IPS DF 6.9 (cell line): ENCODE measurements at regions not wholly inside any gene's neighbourhood (a gene's known extent, or its start where the extent isn't known, plus 50 kb on each side); places are given as distances from the start of the nearest gene placed in this dataset.

ENCODE experiments used
- DNase-seq: peaks from one replicate; pipeline ENCODE4 v3.0.0-alpha.2; 2013; ENCODE audit warnings: low read depth, low spot score
- H3K27ac ChIP-seq: one replicate; pipeline ENCODE4 v1.5.1; 2013; ENCODE audit warnings: low read length, control low read depth
- H3K27me3 ChIP-seq: 2 replicates; pipeline ENCODE4 v1.6.1; 2013; ENCODE audit warnings: mild to moderate bottlenecking, low read length; ENCODE audit not compliant: control insufficient read depth, insufficient read depth
- H3K36me3 ChIP-seq: 2 replicates; pipeline ENCODE4 v1.6.1; 2013; ENCODE audit warnings: low read length; ENCODE audit not compliant: control insufficient read depth, insufficient read depth
- H3K4me1 ChIP-seq: 2 replicates; pipeline ENCODE4 v1.6.1; 2013; ENCODE audit warnings: low read length; ENCODE audit not compliant: control insufficient read depth, insufficient read depth
- H3K4me3 ChIP-seq: 2 replicates; pipeline ENCODE4 v1.5.1; 2013; ENCODE audit warnings: mild to moderate bottlenecking, low read length
- H3K9me3 ChIP-seq: 2 replicates; pipeline ENCODE4 v1.6.1; 2013; ENCODE audit warnings: low read length, inconsistent platforms; ENCODE audit not compliant: control insufficient read depth, insufficient read depth
- WGBS: extraction: QIAGEN DNeasy Blood & Tissue Kit; methylation state at CpG from one replicate; pipeline ENCODE4 v1.1.7; 2013; ENCODE audit warnings: mixed read lengths, missing lambda C conversion rate; ENCODE audit not compliant: insufficient read length, insufficient coverage; 5-methylcytosine and 5-hydroxymethylcytosine counted together

GRCh38 chr18:47728921-47729320 lies 201.5 kb downstream of the SMAD2 start:
- H3K27ac ChIP-seq, result no peak overlapping the region
- WGBS, result no CpG with 5 or more reads among the region's 2 CpGs
- H3K9me3 ChIP-seq, result no peaks in the 10 kb centered on the region
- no peak for DNase-seq
- H3K36me3 ChIP-seq, result no peaks in the 10 kb centered on the region
- H3K27me3 ChIP-seq, result no peaks in the 10 kb centered on the region
- H3K4me3 ChIP-seq, result no peak overlapping the region
- H3K4me1 ChIP-seq, result no peaks in the 10 kb centered on the region

- H3K36me3 ChIP-seq, result no peaks in the 10 kb centered on the region
- H3K4me3 ChIP-seq, result no peak overlapping the region
- WGBS, result no CpG with 5 or more reads among the region's 5 CpGs
- no peaks in the 10 kb centered on the region for H3K9me3 ChIP-seq
- DNase-seq, result no peak
- H3K27me3 ChIP-seq, result no peaks in the 10 kb centered on the region
- H3K4me1 ChIP-seq, result no peaks in the 10 kb centered on the region
- no peak overlapping the region for H3K27ac ChIP-seq
Measured at GRCh38 chr18:47727409-47727808, 203.1 kb downstream of the SMAD2 start.

- no peak overlapping the region for H3K27ac ChIP-seq
- no peaks in the 10 kb centered on the region for H3K9me3 ChIP-seq
- no peaks in the 10 kb centered on the region for H3K36me3 ChIP-seq
- WGBS, result no CpG with 5 or more reads among the region's 1 CpG
- H3K4me3 ChIP-seq, result no peak overlapping the region
- no peaks in the 10 kb centered on the region for H3K4me1 ChIP-seq
- no peak for DNase-seq
- no peaks in the 10 kb centered on the region for H3K27me3 ChIP-seq
Measured at GRCh38 chr18:47726550-47726949, 203.9 kb downstream of the SMAD2 start.

GRCh38 chr18:47725656-47726055 lies 204.8 kb downstream of the SMAD2 start:
- no CpG with 5 or more reads among the region's 3 CpGs for WGBS

GRCh38 chr18:47724186-47724975 lies 206.1 kb downstream of the SMAD2 start:
- Histone ChIP-seq H3K4me1 (no peaks in the 10 kb centered on the region), H3K9me3 (no peaks in the 10 kb centered on the region), H3K4me3 (no peak overlapping the region), H3K36me3 (no peaks in the 10 kb centered on the region), H3K27me3 (no peaks in the 10 kb centered on the region), H3K27ac (no peak overlapping the region)
- no CpG with 5 or more reads among the region's 9 CpGs for WGBS
- DNase-seq, result no peak

More at GRCh38 chr18:47725656-47726055, 204.8 kb downstream of the SMAD2 start:
- no peaks in the 10 kb centered on the region for H3K4me1 ChIP-seq
- H3K27ac ChIP-seq, result no peak overlapping the region
- no peaks in the 10 kb centered on the region for H3K9me3 ChIP-seq
- H3K4me3 ChIP-seq, result no peak overlapping the region
- DNase-seq, result no peak
- no peaks in the 10 kb centered on the region for H3K27me3 ChIP-seq
- no peaks in the 10 kb centered on the region for H3K36me3 ChIP-seq

GRCh38 chr18:47721876-47722275 lies 208.6 kb downstream of the SMAD2 start:
- WGBS, result no CpG with 5 or more reads among the region's 16 CpGs
- Histone ChIP-seq H3K27ac (no peak overlapping the region), H3K4me3 (no peak overlapping the region), H3K36me3 (no peaks in the 10 kb centered on the region), H3K4me1 (no peaks in the 10 kb centered on the region), H3K9me3 (no peaks in the 10 kb centered on the region), H3K27me3 (no peaks in the 10 kb centered on the region)
- DNase-seq, result no peak

GRCh38 chr18:47720741-47721140 lies 209.7 kb downstream of the SMAD2 start:
- Histone ChIP-seq H3K36me3 (no peaks in the 10 kb centered on the region), H3K27me3 (no peaks in the 10 kb centered on the region), H3K27ac (no peak overlapping the region), H3K4me1 (no peaks in the 10 kb centered on the region), H3K9me3 (no peaks in the 10 kb centered on the region), H3K4me3 (no peak overlapping the region)
- no CpG with 5 or more reads among the region's 3 CpGs for WGBS
- no peak for DNase-seq

GRCh38 chr18:47719096-47719780 lies 211.2 kb downstream of the SMAD2 start:
- WGBS, result no CpG with 5 or more reads among the region's 7 CpGs
- no peak overlapping the region for H3K4me3 ChIP-seq
- no peaks in the 10 kb centered on the region for H3K36me3 ChIP-seq
- H3K27ac ChIP-seq, result no peak overlapping the region
- DNase-seq, result no peak
- no peaks in the 10 kb centered on the region for H3K9me3 ChIP-seq
- no peaks in the 10 kb centered on the region for H3K27me3 ChIP-seq
- no peaks in the 10 kb centered on the region for H3K4me1 ChIP-seq

GRCh38 chr18:47718646-47719045 lies 211.8 kb downstream of the SMAD2 start:
- no CpG with 5 or more reads among the region's 1 CpG for WGBS

GRCh38 chr18:47717257-47717656 lies 213.2 kb downstream of the SMAD2 start:
- DNase-seq, result no peak
- Histone ChIP-seq H3K36me3 (no peaks in the 10 kb centered on the region), H3K9me3 (no peaks in the 10 kb centered on the region), H3K27ac (no peak overlapping the region), H3K4me1 (no peaks in the 10 kb centered on the region), H3K27me3 (no peaks in the 10 kb centered on the region), H3K4me3 (no peak overlapping the region)
- WGBS, result no CpG with 5 or more reads among the region's 3 CpGs

More at GRCh38 chr18:47718646-47719045, 211.8 kb downstream of the SMAD2 start:
- Histone ChIP-seq H3K4me3 (no peak overlapping the region), H3K36me3 (no peaks in the 10 kb centered on the region), H3K27me3 (no peaks in the 10 kb centered on the region), H3K27ac (no peak overlapping the region), H3K9me3 (no peaks in the 10 kb centered on the region), H3K4me1 (no peaks in the 10 kb centered on the region)
- DNase-seq, result no peak
